Activated CD8-positive, alpha-beta memory T cell treated with anti-CD3 and anti-CD28 coated beads, Interleukin-2, amount 50 U/mL, for 48 hours (primary cell): ENCODE measurements at regions not wholly inside any gene's neighbourhood (a gene's known extent, or its start where the extent isn't known, plus 50 kb on each side); places are given as distances from the start of the nearest gene placed in this dataset.

ENCODE experiments used
- DNase-seq: peaks from one replicate; pipeline ENCODE4 v3.0.0-alpha.2; 2020

DNA sequence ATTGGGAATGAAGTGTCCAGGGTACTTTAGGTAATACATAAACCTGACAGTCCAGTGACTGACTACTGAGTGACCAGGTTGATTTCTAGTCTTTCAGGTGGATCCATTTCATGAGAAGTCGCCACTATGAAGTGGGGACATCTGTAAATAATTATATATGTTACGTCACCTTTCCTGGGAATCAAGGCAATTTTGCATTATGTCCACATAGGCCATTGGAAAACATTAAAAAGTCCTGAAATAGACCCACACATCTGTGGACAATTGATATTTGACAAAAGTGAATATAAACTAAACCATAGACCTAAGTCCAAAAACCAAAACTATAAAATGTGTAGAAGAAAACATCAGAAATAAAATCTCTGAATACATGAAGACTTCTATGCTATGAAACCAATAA is 231.5 kb downstream of the C6orf118 start:
- DNase-seq, result no peak

DNA sequence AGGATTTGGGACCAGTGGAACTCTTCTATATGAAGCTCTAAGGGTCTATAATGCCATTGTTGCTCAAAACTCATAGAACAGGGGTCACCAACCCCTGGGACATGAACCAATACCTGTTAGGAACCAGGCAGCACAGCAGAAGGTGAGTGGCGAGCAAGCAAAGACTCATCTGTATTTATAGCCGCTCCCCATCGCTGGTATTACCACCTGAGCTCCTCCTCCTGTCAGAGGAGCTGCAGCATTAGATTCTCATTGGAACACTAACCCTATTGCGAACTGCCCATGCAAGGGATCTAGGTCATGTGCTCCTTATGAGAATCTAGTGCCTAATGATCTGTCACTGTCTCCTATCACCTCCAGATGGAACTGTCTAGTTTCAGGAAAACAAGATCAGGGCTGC is 237.5 kb downstream of the C6orf118 start:
- DNase-seq, result no peak

DNA sequence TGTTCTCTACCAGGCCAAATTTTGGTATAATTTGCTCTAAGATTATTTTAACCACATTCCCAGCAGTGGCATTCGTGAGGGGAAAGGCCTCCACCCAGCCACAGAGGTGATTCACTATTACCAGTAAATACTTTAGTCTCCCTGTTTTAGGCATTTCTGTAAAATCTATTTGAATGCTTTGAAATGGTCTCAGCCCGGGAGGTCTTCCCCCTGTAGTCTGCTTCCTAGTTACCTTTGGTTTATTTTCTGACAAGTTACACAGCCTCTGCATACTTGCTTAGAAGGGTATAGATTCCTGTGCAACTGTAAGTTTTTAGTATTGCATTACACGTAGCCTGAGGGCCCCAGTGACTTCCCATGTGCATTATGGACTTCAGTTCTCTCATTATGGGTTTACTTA is 248.7 kb downstream of the C6orf118 start:
- no peak for DNase-seq

DNA sequence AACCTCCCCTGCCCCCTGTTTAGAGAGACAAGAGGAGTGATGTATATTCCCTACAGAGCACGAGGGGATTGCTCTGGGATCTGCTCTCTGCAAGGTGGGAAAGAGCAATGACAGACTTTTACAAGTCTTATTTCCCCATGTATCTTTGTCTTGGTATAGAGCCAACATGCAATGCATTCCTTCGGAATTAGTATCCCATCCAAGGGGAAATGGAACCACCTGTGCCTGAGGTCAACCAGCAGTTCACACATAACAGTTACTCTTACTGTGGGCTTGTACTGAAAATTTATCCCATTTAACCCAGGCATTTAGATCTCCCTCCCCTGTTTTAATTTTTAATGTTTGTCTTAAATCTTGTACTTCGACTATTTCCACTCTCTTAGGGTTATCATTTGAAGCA is 250.4 kb downstream of the C6orf118 start:
- DNase-seq, result no peak

DNA sequence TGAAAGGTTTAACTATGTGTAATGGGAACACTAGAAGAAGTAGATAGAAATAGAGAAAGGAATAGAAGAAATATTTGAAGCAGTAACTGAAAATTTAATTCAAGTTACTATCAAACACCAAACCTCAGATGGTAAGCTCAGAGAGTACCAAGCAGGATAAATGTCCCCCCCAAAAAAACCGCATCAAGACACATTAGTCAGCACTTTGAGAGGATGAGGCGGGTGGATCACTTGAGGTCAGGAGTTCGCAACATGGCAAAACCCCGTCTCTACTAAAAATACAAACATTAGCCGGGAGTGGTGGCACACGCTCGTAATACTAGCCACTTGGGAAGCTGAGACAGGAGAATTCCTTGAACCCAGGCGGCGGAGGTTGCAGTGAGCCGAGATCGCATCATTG is 253.1 kb downstream of the C6orf118 start:
- DNase-seq, result no peak

DNA sequence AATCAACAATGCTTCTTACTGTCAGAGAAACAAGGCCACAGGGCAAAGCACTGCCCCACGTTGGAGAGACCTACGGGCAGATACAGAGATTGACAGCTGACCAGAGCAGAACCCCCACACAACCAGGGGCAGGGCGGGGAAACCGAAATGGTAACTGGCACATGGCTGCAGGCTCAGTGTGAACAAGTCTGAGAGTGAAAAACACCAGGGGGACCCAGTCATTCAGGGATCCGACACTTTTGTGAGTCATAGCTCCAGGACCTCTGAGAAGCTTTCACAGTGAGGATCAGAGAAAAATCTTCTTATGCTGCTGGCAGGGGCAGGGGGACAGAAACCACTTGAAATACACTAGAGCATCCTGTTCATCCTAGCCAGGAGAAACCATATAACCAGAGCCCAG is 254.2 kb downstream of the C6orf118 start:
- DNase-seq, result no peak

DNA sequence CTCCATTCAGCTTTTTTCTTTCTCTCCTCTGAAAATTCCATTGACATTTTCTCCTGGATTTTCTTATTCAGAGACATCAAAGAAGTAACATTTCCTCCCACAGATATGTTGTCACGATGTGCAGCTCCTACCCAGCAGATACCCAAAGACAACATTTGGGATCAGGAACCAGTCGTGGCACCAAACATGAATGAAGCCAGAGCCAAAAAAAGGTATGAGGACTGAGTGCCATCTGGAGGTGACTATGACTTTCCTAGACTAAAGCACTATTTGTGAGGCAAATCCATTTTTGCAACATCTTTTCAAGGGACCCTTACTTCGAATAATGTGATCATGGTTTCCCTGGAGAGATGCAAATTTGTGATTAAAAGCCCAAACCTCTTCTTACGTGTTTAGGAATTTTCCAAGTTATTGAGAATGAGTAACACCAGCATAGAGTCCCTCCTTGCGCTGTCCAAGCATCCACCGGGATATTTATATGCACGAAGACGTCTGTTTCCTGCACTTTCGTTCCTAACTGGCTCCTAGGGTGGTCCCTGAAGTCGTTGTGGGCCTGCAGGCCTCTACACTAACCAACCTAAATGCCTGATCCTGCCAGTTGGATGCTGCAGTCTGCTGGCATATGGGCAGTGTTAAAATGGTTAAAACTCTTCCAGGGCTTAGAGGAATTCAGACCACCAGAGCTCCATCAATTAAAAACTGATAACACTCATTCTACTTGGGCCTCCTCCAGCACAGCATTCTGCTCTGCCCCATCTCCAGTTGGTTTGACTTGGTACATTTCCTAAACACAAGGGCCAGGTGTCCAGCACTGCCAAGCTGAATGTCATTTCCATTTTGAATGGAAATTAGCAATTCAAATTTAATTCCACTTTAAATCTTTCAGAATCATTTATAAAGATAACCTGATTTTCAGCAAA is 256.6 kb downstream of the C6orf118 start:
- DNase-seq, result no peak

DNA sequence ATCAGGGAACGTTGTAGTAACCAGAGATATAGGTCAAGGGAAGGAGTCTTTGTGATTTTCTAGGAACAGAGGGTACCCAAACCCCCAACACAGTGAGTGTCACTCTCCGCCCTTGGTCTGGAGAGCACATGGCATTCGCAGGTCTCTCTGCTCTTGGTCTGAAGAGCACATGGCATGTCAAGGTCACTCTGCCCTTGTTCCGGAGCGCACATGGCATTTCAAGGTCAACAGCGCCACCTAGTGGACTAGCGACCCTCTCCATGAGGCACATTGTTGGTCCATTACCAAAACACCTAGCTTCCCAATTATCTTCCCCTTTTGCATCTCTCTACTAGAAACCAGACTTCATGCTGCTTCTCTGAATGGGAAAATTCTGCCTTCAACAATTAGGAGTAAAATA is 260.0 kb downstream of the C6orf118 start:
- peak; percentile 76 for DNase-seq

DNA sequence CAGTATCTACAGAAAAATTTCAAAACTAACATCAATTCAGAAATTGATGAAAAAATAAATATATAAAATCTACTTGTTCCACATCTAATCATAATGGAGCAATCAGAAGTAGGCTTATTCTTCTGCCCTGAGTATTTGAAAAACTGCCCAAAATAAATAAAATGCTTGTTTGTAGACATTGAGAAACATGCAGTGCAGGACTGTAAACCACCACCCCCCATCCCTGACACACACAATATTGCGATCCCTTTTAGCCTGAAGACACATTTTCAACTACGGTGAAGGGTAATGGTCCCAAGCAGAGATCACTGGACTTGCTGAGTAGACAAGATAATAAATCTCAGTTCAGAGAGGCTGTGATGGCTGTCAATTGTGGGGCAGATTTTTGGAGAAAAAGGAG is 261.5 kb downstream of the C6orf118 start:
- no peak for DNase-seq

DNA sequence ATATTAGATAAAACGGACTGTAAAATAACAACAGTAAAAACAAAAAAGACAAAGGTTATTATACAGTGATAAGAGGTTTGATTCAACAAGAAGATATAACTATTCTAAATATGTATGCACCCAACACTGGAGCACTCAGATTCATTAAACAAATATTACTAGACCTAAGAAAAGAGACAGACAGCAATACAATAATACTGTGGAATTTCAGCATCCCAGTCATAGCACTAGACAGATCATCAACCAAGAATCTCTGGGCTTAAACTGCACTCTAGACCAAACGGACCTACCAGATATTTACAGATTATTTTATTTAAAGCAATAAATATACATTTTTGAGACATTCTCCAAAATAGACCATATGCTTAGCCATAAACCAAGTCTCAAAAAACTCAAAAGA is 263.8 kb downstream of the C6orf118 start:
- no peak for DNase-seq

DNA sequence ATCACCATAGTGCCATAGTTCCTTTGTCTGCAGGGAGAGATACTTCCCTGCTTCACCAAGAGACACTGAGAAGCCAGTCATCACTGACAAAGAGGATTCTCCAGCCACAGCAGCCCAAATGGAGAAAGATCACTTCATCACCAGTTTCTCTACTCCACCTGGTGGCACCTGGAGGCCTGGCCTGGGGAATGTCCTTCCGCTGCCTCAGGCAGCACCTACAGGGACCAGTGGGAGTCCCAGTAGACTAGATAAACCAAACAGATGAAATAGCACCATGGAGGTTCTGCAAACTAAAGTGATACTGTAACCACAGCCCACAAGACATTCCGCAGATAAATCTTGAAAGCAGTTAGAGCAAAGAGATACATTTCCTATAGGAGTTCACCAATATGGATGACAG is 266.5 kb downstream of the C6orf118 start:
- DNase-seq, result no peak

DNA sequence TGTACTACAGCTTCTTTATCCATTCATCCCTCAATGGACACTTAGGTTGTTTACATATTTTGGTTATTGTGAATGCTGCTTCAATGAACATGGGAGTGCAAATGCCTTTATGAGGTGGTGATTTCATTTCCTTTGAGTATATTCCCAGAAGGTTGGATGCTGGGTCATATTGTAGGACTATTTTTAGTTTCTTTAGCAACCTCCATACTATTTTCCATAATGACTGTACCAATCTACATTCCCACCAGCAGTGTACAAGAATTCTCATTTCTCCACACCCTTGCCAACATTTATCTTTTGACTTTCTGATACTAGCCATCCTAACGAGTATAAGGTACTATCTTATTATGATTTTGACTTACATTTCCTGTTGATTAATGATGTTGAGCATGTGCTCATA is 269.0 kb downstream of the C6orf118 start:
- DNase-seq, result no peak

DNA sequence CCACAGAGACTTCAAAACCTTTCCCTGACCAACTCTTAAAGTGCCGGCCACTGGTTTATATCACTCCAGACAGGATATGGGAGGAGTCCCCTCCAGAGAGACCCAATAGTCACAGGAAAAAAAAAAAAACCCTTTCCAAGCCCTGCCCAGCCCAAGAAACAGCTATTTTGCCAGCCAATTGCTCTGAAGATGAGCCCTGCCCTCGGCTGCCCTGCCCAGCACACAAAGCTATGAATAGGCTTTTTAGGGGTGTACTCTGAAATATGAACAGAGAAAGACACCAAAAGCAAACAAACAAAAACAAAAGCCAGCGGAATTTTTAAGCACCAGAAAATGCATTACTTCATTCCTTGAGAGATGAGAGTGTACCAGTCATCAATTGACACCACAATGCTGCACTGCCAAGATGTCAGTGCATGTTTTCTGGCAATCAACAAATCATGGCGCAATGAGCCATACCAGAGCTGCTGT is 275.1 kb downstream of the C6orf118 start:
- DNase-seq, result no peak

DNA sequence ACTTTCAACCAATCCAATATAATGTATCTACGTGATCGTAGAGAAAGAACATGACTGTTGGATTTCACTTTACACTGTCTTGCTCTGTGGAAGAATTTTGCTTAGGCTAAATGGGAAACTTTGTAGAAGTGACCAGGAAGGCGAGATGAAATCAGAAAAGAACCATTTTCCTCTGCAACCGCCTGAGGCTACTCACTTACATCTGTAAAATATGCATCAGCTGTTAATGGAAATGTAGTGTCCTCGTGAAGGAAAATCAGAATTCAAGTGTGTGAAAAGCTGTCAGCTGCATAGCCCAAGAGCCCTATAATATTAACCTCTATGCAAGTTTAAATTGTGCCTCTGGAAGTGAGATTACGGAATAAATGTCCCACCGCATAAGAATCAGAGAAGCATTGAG is 277.9 kb downstream of the C6orf118 start:
- no peak for DNase-seq

DNA sequence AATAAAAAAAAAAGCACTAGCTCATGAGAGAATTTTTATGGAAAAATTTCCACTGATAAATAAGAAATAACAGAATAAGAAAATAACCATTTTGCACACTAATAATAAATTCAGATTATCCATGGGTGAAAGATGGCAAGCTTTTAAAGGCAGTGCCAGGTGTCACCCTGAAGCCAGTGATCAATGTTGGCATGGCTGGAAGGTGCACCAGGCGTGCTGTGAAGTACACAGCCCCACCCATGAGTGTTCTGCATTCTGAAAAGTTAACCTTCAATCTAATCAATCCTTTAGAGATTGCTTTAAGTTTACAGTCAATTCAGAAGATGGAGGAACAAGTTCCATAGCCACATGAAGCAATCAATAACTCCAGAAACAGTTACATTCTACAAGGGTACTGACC is 284.4 kb downstream of the C6orf118 start:
- no peak for DNase-seq

DNA sequence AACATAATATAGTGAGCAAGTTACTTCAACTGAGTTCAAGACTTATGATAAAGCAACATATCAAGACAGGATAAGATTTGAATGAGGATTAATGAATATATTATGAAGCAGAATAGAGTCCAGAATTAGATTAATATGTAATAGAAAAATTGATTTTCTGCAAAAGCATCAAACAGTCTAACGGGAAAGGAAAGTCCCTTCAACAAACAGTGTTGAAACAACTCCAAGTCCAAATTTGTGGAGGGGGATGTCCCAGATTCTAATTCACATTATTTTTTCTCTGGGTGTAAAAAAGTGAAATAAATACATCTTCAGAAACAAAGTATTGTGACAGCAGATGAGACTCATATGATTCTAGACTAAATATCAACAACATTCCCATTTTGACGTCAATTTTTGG is 289.7 kb downstream of the C6orf118 start:
- no peak for DNase-seq

DNA sequence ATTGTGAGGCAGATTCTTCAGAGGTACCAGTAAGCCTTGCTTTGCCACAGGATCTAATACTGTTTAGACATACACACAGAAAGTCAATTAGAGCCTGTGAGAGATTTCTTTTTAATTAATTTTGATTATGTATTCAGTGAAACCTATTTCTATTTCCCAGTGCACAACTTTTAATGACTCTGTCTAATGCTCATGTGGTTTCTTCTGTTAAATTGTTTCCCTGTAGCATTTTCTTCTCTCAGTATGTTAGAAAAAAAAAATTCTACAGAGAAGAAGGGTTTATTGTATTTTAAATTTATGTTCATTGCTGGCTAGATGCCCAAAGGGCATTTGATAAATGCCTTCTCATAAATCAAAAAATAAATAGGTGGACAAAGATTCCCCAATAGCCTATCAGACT is 293.7 kb downstream of the C6orf118 start:
- no peak for DNase-seq

DNA sequence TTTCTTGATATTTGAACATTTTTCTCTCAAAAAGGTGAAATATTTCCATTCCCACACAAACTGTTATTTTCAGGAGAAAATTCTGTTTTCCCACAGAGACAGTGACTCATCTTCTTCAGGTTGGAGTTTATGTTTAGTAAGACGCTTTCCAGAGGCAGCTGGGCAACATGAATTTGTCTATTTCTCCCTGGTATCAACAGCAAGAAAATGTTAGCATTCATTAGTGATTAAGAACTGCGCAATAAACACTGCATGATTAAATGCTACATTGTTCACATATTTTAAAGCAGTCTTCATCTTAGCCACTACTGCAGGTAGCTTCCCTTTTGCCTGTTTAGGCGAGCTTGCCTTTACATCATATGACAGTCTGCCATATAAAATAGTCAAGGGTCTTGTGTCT is 295.7 kb downstream of the C6orf118 start:
- no peak for DNase-seq

DNA sequence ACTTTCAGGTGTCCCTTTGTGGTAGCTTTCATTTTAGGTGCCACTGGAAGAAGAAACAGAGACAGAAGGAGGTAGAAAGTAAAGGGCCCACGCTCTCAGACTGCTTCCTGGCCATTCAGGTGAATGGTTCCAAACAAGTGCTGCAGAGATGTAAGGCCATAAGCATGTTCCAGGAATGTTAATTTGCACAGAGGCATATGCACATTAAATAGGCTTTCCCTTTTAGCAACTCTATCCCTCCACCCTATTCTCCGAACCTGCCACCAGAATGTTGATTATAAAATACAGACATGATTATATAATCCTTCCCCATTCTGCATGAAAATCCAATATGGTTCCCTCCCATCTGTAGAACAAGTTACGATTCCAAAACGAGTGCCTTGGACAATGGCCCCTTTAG is 297.2 kb downstream of the C6orf118 start:
- no peak for DNase-seq

DNA sequence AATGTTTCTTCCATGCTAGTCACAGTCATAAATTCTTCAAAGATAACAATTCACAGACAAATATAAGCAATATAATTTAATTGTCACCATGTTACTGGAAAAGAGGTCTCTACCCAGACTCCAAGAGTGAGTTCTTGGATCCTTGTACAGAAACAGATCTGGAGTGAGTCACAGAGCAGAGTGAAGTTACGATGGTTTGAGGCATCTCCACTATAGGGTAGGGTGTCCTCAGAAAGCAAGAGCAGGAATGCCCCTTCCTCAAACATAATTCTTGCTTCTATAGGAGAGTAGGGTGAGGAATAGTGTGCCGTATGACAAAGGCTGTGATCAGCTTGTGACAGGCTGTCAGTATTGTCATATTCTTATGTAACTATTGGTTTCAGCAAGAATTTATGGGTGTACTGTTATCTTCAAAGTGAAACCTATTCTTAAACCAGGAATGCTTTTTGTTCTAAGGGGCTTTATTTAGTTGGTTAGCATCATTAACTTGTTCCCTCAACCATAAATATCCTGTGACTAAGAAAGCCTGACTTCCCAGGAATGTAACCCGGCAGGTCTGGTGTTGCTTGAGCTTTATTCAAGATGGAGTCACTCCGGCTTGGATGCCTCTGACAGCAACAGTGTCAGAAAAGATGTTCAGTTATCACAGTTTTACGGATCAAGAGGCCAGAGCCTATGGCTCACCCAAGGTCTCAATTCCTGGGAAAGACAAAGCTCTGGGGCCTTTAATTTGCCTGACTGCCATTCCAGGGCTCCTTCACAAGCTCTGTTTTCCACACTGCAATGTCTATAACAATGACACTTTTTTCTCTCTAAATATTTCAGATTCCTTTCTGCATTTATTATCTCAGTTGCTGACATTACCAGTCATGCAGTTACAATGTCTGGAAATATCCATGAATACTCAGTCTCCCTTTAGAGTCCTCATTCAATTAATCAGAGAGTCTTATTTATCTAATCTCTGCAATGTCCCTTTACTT is 298.6 kb downstream of the C6orf118 start:
- DNase-seq, result no peak

DNA sequence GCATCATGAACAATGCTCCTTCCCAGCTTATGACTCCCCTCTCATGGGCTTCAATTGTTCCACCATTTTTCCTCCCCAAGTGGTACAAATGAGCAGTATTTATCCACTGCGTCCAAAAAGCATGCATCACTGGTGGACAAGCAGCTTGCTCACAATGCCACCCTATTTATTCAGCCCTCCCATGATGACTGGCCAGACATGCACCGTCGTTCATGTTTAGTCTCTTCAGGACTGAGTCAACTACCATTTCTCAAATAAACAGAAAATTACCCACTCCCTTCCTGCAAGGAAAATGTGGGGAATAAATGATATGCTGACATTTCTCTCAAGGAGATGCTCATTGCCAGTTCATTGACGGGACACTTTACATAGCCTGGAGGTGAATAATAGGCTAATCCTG is 300.4 kb downstream of the C6orf118 start:
- no peak for DNase-seq

DNA sequence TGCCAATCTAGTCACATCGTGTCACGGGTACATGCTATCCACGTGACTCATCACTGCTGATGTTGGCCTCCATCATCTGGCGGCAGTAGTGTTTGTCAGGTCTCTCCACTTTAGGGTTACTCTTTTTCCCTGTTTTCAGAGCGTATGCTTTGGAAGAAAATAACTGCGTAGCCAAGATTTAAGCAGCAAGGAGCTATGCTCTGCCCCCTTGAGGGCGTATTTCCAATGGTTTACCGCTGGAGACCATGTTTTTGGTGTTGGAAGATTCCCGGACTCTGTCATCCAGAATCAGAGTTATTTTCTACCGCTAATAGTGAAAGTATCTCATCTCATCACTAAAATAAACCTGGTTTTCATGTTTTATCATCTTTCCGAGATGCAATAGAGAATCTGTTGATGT is 306.5 kb downstream of the C6orf118 start:
- DNase-seq, result no peak

DNA sequence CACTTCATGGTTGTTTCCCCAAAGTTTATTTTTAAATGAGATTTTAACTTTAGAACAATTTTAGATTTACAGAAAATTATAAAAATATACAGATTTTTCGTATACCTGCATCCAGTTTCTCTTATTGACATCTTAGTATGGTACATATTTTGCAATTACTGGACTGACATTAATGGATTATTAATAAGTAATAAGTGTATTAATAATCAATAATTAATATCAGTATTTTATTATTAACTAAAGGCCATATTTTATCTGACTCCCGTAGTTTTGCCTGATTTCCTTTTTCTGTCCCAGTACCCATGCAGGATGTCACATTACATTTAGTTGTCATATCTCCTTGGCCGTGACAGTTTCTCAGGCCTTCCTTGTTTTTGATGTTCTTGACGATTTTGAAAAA is 307.0 kb downstream of the C6orf118 start:
- no peak for DNase-seq
